Hepatocyte (in vitro differentiated cells): ENCODE measurements at regions not wholly inside any gene's neighbourhood (a gene's known extent, or its start where the extent isn't known, plus 50 kb on each side); places are given as distances from the start of the nearest gene placed in this dataset.
A peak's percentile ranks its signal among the peaks of the same experiment; 100 is the strongest.

Source experiments
- DNase-seq: peaks from one replicate; pipeline ENCODE4 v3.0.0-alpha.2; 2016; ENCODE audit warnings: low spot score
- H2AFZ ChIP-seq: fragments of 200-600 bp; sonication (generic); 2 replicates; pipeline ENCODE4 v1.6.0; 2016; ENCODE audit warnings: antibody characterized with exemption, mild to moderate bottlenecking
- H3K27ac ChIP-seq: fragments of 200-600 bp; sonication (generic); 2 replicates; pipeline ENCODE4 v1.5.1; 2016; ENCODE audit warnings: mild to moderate bottlenecking
- H3K27me3 ChIP-seq: fragments of 200-600 bp; sonication (generic); 2 replicates; pipeline ENCODE4 v1.6.1; 2016
- H3K36me3 ChIP-seq: fragments of 200-600 bp; sonication (generic); replicated peaks from 2 replicates; pipeline ENCODE4 v1.5.1; 2016; ENCODE audit warnings: low read depth; ENCODE audit not compliant: insufficient read depth
- H3K4me1 ChIP-seq: fragments of 200-600 bp; sonication (generic); 2 replicates; pipeline ENCODE4 v1.5.1; 2016; ENCODE audit warnings: mild to moderate bottlenecking, moderate library complexity; ENCODE audit not compliant: insufficient read depth
- H3K4me2 ChIP-seq: fragments of 200-600 bp; sonication (generic); 2 replicates; pipeline ENCODE4 v1.6.0; 2016
- H3K4me3 ChIP-seq: fragments of 200-600 bp; sonication (generic); 2 replicates; pipeline ENCODE4 v1.5.1; 2016; ENCODE audit warnings: mild to moderate bottlenecking
- H3K79me2 ChIP-seq: fragments of 200-600 bp; sonication (generic); 2 replicates; pipeline ENCODE4 v1.6.0; 2017; ENCODE audit warnings: mild to moderate bottlenecking
- H3K9me2 ChIP-seq: fragments of 200-600 bp; sonication (generic); replicated peaks from 2 replicates; pipeline ENCODE4 v1.6.0; 2017; ENCODE audit warnings: mild to moderate bottlenecking; ENCODE audit not compliant: insufficient read depth
- H3K9me3 ChIP-seq: fragments of 200-600 bp; sonication (generic); 2 replicates; pipeline ENCODE4 v1.5.1; 2016; ENCODE audit warnings: low read depth, mild to moderate bottlenecking
- H4K20me1 ChIP-seq: fragments of 200-600 bp; sonication (generic); 2 replicates; pipeline ENCODE4 v1.6.0; 2016; ENCODE audit warnings: mild to moderate bottlenecking; ENCODE audit not compliant: insufficient read depth, poor library complexity, severe bottlenecking
- CTCF ChIP-seq: fragments of 200-600 bp; sonication (generic); IDR thresholded peaks from 2 replicates; pipeline ENCODE4 v1.5.1; 2016; ENCODE audit warnings: antibody characterized with exemption, mild to moderate bottlenecking; ENCODE audit not compliant: poor library complexity
- EZH2 ChIP-seq: fragments of 200-600 bp; sonication (generic); IDR thresholded peaks from 2 replicates; pipeline ENCODE4 v1.6.1; 2016; ENCODE audit warnings: antibody characterized with exemption, mild to moderate bottlenecking, borderline replicate concordance
- EZH2phosphoT487 ChIP-seq: fragments of 200-600 bp; sonication (generic); IDR thresholded peaks from one replicate; pipeline ENCODE4 v1.6.1; 2018; ENCODE audit warnings: antibody characterized with exemption, mild to moderate bottlenecking, low read depth, moderate library complexity; ENCODE audit not compliant: unreplicated experiment, severe bottlenecking
- WGBS: methylation state at CpG from one replicate; pipeline ENCODE4 v1.1.6; 2016; ENCODE audit warnings: low lambda C conversion rate; ENCODE audit errors: missing lambda C conversion rate; 5-methylcytosine and 5-hydroxymethylcytosine counted together

GRCh38 chr15:46620392-46621013, 985.7 kb downstream of the SQOR start:
- DNase-seq: no peak
- H3K9me2 ChIP-seq: no peaks in the 10 kb centered on the region
- H3K36me3 ChIP-seq: no peaks in the 10 kb centered on the region
- H4K20me1 ChIP-seq: no peaks in the 10 kb centered on the region
- H3K4me1 ChIP-seq: no peaks in the 10 kb centered on the region
- TF ChIP-seq EZH2 (no peak), EZH2phosphoT487 (no peak), CTCF (no peak)
- H3K27me3 ChIP-seq: no peaks in the 10 kb centered on the region
- no peak overlapping the region for H2AFZ ChIP-seq
- H3K4me2 ChIP-seq: no peak overlapping the region
- H3K9me3 ChIP-seq: peaks cover 7% of the 10 kb centered on the region
- H3K79me2 ChIP-seq: no peaks in the 10 kb centered on the region
- H3K27ac ChIP-seq: no peak overlapping the region
- H3K4me3 ChIP-seq: no peak overlapping the region

- H3K79me2 ChIP-seq: no peaks in the 10 kb centered on the region
- no peaks in the 10 kb centered on the region for H3K36me3 ChIP-seq
- H2AFZ ChIP-seq: no peak overlapping the region
- WGBS: 46% methylated on average over 2 of the region's 2 CpGs
- no peaks in the 10 kb centered on the region for H4K20me1 ChIP-seq
- peaks cover 7% of the 10 kb centered on the region for H3K9me3 ChIP-seq
- H3K4me1 ChIP-seq: no peaks in the 10 kb centered on the region
- no peak overlapping the region for H3K4me3 ChIP-seq
- H3K27me3 ChIP-seq: no peaks in the 10 kb centered on the region
- H3K4me2 ChIP-seq: no peak overlapping the region
- no peak overlapping the region for H3K27ac ChIP-seq
- no peaks in the 10 kb centered on the region for H3K9me2 ChIP-seq
- TF ChIP-seq EZH2: no peak
- no peak for TF ChIP-seq CTCF
- TF ChIP-seq EZH2phosphoT487: no peak
- DNase-seq: no peak
Measured at GRCh38 chr15:46622851-46623250, 988.0 kb downstream of the SQOR start.

GRCh38 chr15:46636206-46636605, 1001.4 kb downstream of the SQOR start:
- no peaks in the 10 kb centered on the region for H3K9me2 ChIP-seq
- H2AFZ ChIP-seq: peak overlapping the region; percentile 40
- no peak for TF ChIP-seq CTCF
- no peak for TF ChIP-seq EZH2phosphoT487
- TF ChIP-seq EZH2: no peak
- no peaks in the 10 kb centered on the region for H3K9me3 ChIP-seq
- WGBS: 24% methylated on average over 1 of the region's 1 CpG
- peaks cover 9% of the 10 kb centered on the region for H3K4me1 ChIP-seq
- no peak overlapping the region for H3K4me2 ChIP-seq
- no peak overlapping the region for H3K27ac ChIP-seq
- no peak overlapping the region for H3K4me3 ChIP-seq
- H3K79me2 ChIP-seq: no peaks in the 10 kb centered on the region
- H3K27me3 ChIP-seq: no peaks in the 10 kb centered on the region
- no peaks in the 10 kb centered on the region for H3K36me3 ChIP-seq
- no peaks in the 10 kb centered on the region for H4K20me1 ChIP-seq
- DNase-seq: peak; percentile 13
